ENCODE measurements at regions not wholly inside any gene's neighbourhood (a gene's known extent, or its start where the extent isn't known, plus 50 kb on each side); places are given as distances from the start of the nearest gene placed in this dataset.

- no peak for DNase-seq
- H3K27me3 ChIP-seq (ENCODE audit: insufficient read depth, low read length) = no peaks in the 10 kb centered on the region
- H3K9me3 ChIP-seq (ENCODE audit: control insufficient read depth, low read depth, low read length) = no peaks in the 10 kb centered on the region
- no peak overlapping the region for H2BK5ac ChIP-seq (ENCODE audit: insufficient read length, low read length)
- H4K20me1 ChIP-seq (ENCODE audit: control insufficient read depth, insufficient read depth, insufficient read length) = no peaks in the 10 kb centered on the region
- H3K27ac ChIP-seq (ENCODE audit: insufficient read length, low read depth, low read length) = no peak overlapping the region
- no peak overlapping the region for H4K91ac ChIP-seq (ENCODE audit: insufficient read length, low read depth, low read length)
- Mint-ChIP-seq H3K36me3 (ENCODE audit: insufficient read depth in 1 of 3, low read depth in 3 of 3) (peaks cover 0 to 3% (median 1%) of the 10 kb centered on the region in 3 experiments; a peak in 1 of 7 replicates), H3K4me1 (peaks cover 6 to 7% of the 10 kb centered on the region in 2 experiments), H3K4me3 (no peak overlapping the region), H3K27me3 (ENCODE audit: low read depth) (no peaks in the 10 kb centered on the region), H3K27ac (no peak overlapping the region), H3K9me3 (peaks cover 0 to 3% of the 10 kb centered on the region in 2 experiments; a peak in 3 of 5 replicates)
- no peak for TF ChIP-seq CTCF (conservative IDR thresholded peaks at IDR 0.05)
- H3K79me2 ChIP-seq (ENCODE audit: insufficient read depth, low read length) = no peaks in the 10 kb centered on the region
- H2BK120ac ChIP-seq (ENCODE audit: low read depth, low read length, poor library complexity, severe bottlenecking) = no peak overlapping the region
- H2BK15ac ChIP-seq (ENCODE audit: low read depth, low read length) = no peak overlapping the region
- no peak overlapping the region for H3K4me2 ChIP-seq (ENCODE audit: insufficient read depth, insufficient read length, low read length)
- no peak overlapping the region for H3K9ac ChIP-seq (ENCODE audit: extremely low read depth, insufficient read length, low read length)
- H3K14ac ChIP-seq (ENCODE audit: insufficient read depth, low read length) = no peak overlapping the region
- no peak overlapping the region for H4K5ac ChIP-seq (ENCODE audit: insufficient read length, low read depth, low read length)
- no peaks in the 10 kb centered on the region for H3K4me1 ChIP-seq (ENCODE audit: insufficient read depth, low read length)
- no peak overlapping the region for H3K23ac ChIP-seq (ENCODE audit: insufficient read length, low read depth, low read length)
- H3K79me1 ChIP-seq (ENCODE audit: insufficient read depth, low read depth, low read length, poor library complexity, severe bottlenecking) = no peaks in the 10 kb centered on the region
- H2BK20ac ChIP-seq (ENCODE audit: low read depth, low read length, poor library complexity, severe bottlenecking) = no peak overlapping the region
- no peaks in the 10 kb centered on the region for H3K23me2 ChIP-seq (ENCODE audit: insufficient read length, low read depth, low read length, poor library complexity, severe bottlenecking)
- H4K8ac ChIP-seq (replicated peaks; ENCODE audit: insufficient read length, low read depth, low read length) = no peak overlapping the region
- H2AFZ ChIP-seq (ENCODE audit: low read length) = no peak overlapping the region
- no peak overlapping the region for H2BK12ac ChIP-seq (ENCODE audit: insufficient read length, low read depth, low read length)
- no peak overlapping the region for H3K4ac ChIP-seq (ENCODE audit: low read depth, low read length)
- H3K18ac ChIP-seq (ENCODE audit: insufficient read length, low read depth, low read length) = no peak overlapping the region
- H2AK5ac ChIP-seq (ENCODE audit: insufficient read length, low read length) = no peak overlapping the region
- H3T11ph ChIP-seq (ENCODE audit: low read length) = no peak overlapping the region
- no peak overlapping the region for H3K56ac ChIP-seq (ENCODE audit: insufficient read length, low read depth, low read length)
These were observed 141.8 kb upstream of the CD180 start for GRCh38 chr5:67338421-67338820.
